ENCODE measurements at regions not wholly inside any gene's neighbourhood (a gene's known extent, or its start where the extent isn't known, plus 50 kb on each side); places are given as distances from the start of the nearest gene placed in this dataset.

- TF ChIP-seq CTCF (IDR thresholded peaks at IDR 0.05; ENCODE audit: low read length), result no peak
- TF ChIP-seq EZH2 (optimal IDR thresholded peaks at IDR 0.05; ENCODE audit: low read depth, low read length), result no peak
These were observed 257.7 kb upstream of the NT5E start for GRCh38 chr6:85192186-85192585.
